Uterus (tissue), 2 donors: ENCODE measurements at regions not wholly inside any gene's neighbourhood (a gene's known extent, or its start where the extent isn't known, plus 50 kb on each side); places are given as distances from the start of the nearest gene placed in this dataset.

Source experiments
- POLR2A ChIP-seq, 2 donors: fragments of 450-650 bp; IDR thresholded peaks; one replicate each; pipeline ENCODE4 v1.6.1; 2016; ENCODE audit warnings: antibody characterized with exemption in 2 of 2, mild to moderate bottlenecking in 1 of 2, moderate library complexity in 1 of 2
- TF ChIP-seq, protein P1 (sequence below), 4 experiments: fragments of 200-600 bp in 2 of 4; fragments of 450-650 bp in 2 of 4; sonication (generic) in 2 of 4; IDR thresholded peaks; one replicate each; pipeline ENCODE4 v1.5.1; 2016 to 2019; ENCODE audit warnings: antibody characterized with exemption in 4 of 4, mild to moderate bottlenecking in 2 of 4, moderate library complexity in 1 of 4

DNA sequence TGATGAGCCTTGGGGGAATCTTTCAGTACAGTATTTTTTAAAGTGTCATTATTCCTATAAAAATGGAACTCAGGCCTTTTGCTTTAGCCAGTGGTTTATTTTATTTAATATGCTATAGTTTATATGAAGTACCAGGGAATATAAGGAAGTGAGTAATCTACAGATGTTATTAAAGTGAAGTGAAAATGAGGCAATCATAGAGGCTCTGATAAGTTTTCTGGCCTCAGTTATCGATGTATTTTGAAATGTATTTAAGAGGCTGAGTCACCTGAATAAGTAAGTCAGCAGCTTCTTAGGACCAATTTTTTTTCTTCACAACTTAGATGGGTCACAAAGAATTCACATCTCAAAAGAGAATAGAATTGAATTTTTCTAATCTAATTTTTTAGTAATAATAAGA lies 829.0 kb downstream of the DNAH5 start:
- TF ChIP-seq, protein P1, sequence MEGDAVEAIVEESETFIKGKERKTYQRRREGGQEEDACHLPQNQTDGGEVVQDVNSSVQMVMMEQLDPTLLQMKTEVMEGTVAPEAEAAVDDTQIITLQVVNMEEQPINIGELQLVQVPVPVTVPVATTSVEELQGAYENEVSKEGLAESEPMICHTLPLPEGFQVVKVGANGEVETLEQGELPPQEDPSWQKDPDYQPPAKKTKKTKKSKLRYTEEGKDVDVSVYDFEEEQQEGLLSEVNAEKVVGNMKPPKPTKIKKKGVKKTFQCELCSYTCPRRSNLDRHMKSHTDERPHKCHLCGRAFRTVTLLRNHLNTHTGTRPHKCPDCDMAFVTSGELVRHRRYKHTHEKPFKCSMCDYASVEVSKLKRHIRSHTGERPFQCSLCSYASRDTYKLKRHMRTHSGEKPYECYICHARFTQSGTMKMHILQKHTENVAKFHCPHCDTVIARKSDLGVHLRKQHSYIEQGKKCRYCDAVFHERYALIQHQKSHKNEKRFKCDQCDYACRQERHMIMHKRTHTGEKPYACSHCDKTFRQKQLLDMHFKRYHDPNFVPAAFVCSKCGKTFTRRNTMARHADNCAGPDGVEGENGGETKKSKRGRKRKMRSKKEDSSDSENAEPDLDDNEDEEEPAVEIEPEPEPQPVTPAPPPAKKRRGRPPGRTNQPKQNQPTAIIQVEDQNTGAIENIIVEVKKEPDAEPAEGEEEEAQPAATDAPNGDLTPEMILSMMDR (IDR thresholded peaks at IDR 0.05), result no peak
- no peak for TF ChIP-seq POLR2A (IDR thresholded peaks at IDR 0.05)
